ENCODE measurements at regions not wholly inside any gene's neighbourhood (a gene's known extent, or its start where the extent isn't known, plus 50 kb on each side); places are given as distances from the start of the nearest gene placed in this dataset.
"Not testable (repeated sequence)": the region's sequence is repeated elsewhere in the genome, so short reads cannot be mapped to it uniquely, and the experiment has no call there.

DNA sequence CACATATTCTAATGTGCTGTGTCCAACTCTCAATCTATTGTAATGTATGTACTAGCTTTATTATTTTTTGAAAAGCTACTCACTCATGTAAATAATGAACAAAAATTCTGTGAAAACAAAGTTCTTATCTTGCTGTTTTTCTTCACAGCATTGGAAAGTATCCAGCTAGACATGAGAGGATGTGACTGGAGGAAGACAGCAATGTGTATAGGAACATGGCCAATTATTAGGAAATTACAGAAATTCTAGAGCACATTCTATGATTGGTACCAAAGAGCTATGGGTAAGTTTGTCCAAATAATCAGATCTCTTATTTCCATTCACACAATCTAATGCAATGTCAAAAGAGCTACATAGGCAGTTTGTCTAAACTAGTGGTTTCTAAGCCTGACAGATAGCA is 1100.2 kb downstream of the FSCB start:
- no peaks in the 10 kb centered on the region for H3K4me1 Mint-ChIP-seq
- Histone ChIP-seq H4K20me1 (ENCODE audit: control insufficient read depth, insufficient read depth, low read length, poor library complexity, severe bottlenecking) (no peaks in the 10 kb centered on the region), H3K27ac (ENCODE audit: low read length in 2 of 2) (no peak overlapping the region), H3K36me3 (replicated peaks in 1 of 2; ENCODE audit: control extremely low read depth in 1 of 2, control insufficient read depth in 1 of 2, extremely low read depth in 1 of 2, insufficient read depth in 2 of 2, low read length in 1 of 2) (no peaks in the 10 kb centered on the region), H3K4me1 (ENCODE audit: control insufficient read depth in 2 of 2, insufficient read depth in 2 of 2, low read length in 2 of 2) (no peaks in the 10 kb centered on the region), H2AFZ (ENCODE audit: insufficient read depth, low read depth, low read length, poor library complexity, severe bottlenecking) (no peak overlapping the region), H3K79me2 (ENCODE audit: control insufficient read depth, insufficient read depth, low read length) (no peaks in the 10 kb centered on the region), H3K9ac (ENCODE audit: low read length) (no peak overlapping the region), H3K4me2 (replicated peaks; ENCODE audit: low read depth, low read length, poor library complexity, severe bottlenecking) (no peak overlapping the region), H3K4me3 (ENCODE audit: control extremely low read depth in 1 of 5, extremely low read depth in 1 of 5, insufficient read depth in 1 of 5, low read depth in 2 of 5, low read length in 4 of 5) (no peak overlapping the region), H3K27me3 (replicated peaks in 1 of 4; ENCODE audit: control extremely low read depth in 1 of 4, control insufficient read depth in 3 of 4, insufficient read depth in 4 of 4, low read length in 3 of 4) (no peaks in the 10 kb centered on the region), H3K9me3 (ENCODE audit: control extremely low read depth in 1 of 3, control insufficient read depth in 2 of 3, insufficient read depth in 1 of 3, low read length in 2 of 3) (peaks cover 0 to 6% (median 2%) of the 10 kb centered on the region in 3 donors)
- no peaks in the 10 kb centered on the region for H3K27me3 Mint-ChIP-seq
- TF ChIP-seq EZH2 (IDR thresholded peaks at IDR 0.05; ENCODE audit: borderline replicate concordance, insufficient read depth, low read depth, low read length, poor library complexity, severe bottlenecking), result no peak
- TF ChIP-seq, protein P1, sequence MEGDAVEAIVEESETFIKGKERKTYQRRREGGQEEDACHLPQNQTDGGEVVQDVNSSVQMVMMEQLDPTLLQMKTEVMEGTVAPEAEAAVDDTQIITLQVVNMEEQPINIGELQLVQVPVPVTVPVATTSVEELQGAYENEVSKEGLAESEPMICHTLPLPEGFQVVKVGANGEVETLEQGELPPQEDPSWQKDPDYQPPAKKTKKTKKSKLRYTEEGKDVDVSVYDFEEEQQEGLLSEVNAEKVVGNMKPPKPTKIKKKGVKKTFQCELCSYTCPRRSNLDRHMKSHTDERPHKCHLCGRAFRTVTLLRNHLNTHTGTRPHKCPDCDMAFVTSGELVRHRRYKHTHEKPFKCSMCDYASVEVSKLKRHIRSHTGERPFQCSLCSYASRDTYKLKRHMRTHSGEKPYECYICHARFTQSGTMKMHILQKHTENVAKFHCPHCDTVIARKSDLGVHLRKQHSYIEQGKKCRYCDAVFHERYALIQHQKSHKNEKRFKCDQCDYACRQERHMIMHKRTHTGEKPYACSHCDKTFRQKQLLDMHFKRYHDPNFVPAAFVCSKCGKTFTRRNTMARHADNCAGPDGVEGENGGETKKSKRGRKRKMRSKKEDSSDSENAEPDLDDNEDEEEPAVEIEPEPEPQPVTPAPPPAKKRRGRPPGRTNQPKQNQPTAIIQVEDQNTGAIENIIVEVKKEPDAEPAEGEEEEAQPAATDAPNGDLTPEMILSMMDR (IDR thresholded peaks at IDR 0.05), result no peak
- CTCF ChIA-PET, result no interaction called here
- no peaks in the 10 kb centered on the region for H3K9me3 Mint-ChIP-seq (ENCODE audit: insufficient read depth)
- H3K27ac Mint-ChIP-seq, result no peak overlapping the region
- ATAC-seq (ENCODE audit: low read depth), result no peak
- H3K4me3 Mint-ChIP-seq, result no peak overlapping the region
- no peak for DNase-seq
- intact Hi-C loops (cut with micrococcal nuclease), result no loop called here
- POLR2A ChIA-PET, result no interaction called here

DNA sequence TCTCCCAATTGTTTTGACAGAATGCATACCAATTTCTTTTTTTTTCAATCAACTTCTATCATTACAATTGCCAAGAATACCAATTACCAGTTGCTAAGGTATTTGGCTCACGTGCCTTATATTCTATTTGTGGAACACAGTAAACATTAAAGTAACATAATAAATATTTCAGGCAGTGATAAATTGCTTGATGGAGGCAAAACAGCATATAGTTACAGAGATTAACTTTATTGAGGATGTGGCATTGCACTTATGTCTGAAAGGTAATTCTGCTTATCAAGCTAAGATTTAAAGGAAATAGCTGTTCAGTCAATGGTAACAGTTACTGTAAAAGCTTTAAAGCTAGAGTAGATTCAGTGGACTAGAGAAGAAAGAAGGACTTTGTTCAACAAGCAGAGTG is 1107.8 kb downstream of the FSCB start:
- Histone ChIP-seq H3K9me3 (ENCODE audit: control extremely low read depth in 1 of 3, control insufficient read depth in 2 of 3, insufficient read depth in 1 of 3, low read length in 2 of 3) (no peaks in the 10 kb centered on the region), H3K4me2 (replicated peaks; ENCODE audit: low read depth, low read length, poor library complexity, severe bottlenecking) (no peak overlapping the region), H3K4me3 (ENCODE audit: control extremely low read depth in 1 of 5, extremely low read depth in 1 of 5, insufficient read depth in 1 of 5, low read depth in 2 of 5, low read length in 4 of 5) (no peak overlapping the region), H3K79me2 (ENCODE audit: control insufficient read depth, insufficient read depth, low read length) (no peaks in the 10 kb centered on the region), H3K36me3 (replicated peaks in 1 of 2; ENCODE audit: control extremely low read depth in 1 of 2, control insufficient read depth in 1 of 2, extremely low read depth in 1 of 2, insufficient read depth in 2 of 2, low read length in 1 of 2) (no peaks in the 10 kb centered on the region), H3K9ac (ENCODE audit: low read length) (no peak overlapping the region), H3K27ac (ENCODE audit: low read length in 2 of 2) (no peak overlapping the region), H3K27me3 (replicated peaks in 1 of 4; ENCODE audit: control extremely low read depth in 1 of 4, control insufficient read depth in 3 of 4, insufficient read depth in 4 of 4, low read length in 3 of 4) (no peaks in the 10 kb centered on the region), H4K20me1 (ENCODE audit: control insufficient read depth, insufficient read depth, low read length, poor library complexity, severe bottlenecking) (no peaks in the 10 kb centered on the region), H2AFZ (ENCODE audit: insufficient read depth, low read depth, low read length, poor library complexity, severe bottlenecking) (no peak overlapping the region), H3K4me1 (ENCODE audit: control insufficient read depth in 2 of 2, insufficient read depth in 2 of 2, low read length in 2 of 2) (no peaks in the 10 kb centered on the region)
- Mint-ChIP-seq H3K4me1 (no peaks in the 10 kb centered on the region), H3K9me3 (ENCODE audit: insufficient read depth) (no peaks in the 10 kb centered on the region), H3K27me3 (no peaks in the 10 kb centered on the region), H3K4me3 (no peak overlapping the region), H3K27ac (no peak overlapping the region)
- intact Hi-C loops (cut with micrococcal nuclease), result no loop called here
- CTCF ChIA-PET, result no interaction called here
- ATAC-seq (ENCODE audit: low read depth), result no peak
- TF ChIP-seq EZH2 (IDR thresholded peaks at IDR 0.05; ENCODE audit: borderline replicate concordance, insufficient read depth, low read depth, low read length, poor library complexity, severe bottlenecking), result no peak
- TF ChIP-seq, protein P1 (IDR thresholded peaks at IDR 0.05), result no peak
- no CpG with 5 or more reads among the region's 1 CpG for WGBS (ENCODE audit: insufficient coverage)
- no peak for DNase-seq
- POLR2A ChIA-PET, result no interaction called here

DNA sequence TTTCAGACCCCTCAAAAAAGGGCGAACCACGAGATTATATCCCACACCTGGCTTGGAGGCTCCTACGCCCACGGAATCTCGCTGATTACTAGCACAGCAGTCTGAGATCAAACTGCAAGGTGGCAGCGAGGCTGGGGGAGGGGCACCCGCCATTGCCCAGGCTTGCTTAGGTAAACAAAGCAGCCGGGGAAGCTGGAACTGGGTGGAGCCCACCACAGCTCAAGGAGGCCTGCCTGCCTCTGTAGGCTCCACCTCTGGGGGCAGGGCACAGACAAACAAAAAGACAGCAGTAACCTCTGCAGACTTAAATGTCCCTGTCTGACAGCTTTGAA is 1136.6 kb downstream of the FSCB start:
- DNase-seq; H3K9me3 Mint-ChIP-seq (ENCODE audit: insufficient read depth); H3K36me3 ChIP-seq (replicated peaks in 1 of 2; ENCODE audit: control extremely low read depth in 1 of 2, control insufficient read depth in 1 of 2, extremely low read depth in 1 of 2, insufficient read depth in 2 of 2, low read length in 1 of 2); H3K27ac ChIP-seq (ENCODE audit: low read length in 2 of 2); H3K4me3 Mint-ChIP-seq; H3K4me2 ChIP-seq (replicated peaks; ENCODE audit: low read depth, low read length, poor library complexity, severe bottlenecking); H3K79me2 ChIP-seq (ENCODE audit: control insufficient read depth, insufficient read depth, low read length); CTCF ChIA-PET; H3K9ac ChIP-seq (ENCODE audit: low read length); H3K27ac Mint-ChIP-seq; H3K4me1 ChIP-seq (ENCODE audit: control insufficient read depth in 2 of 2, insufficient read depth in 2 of 2, low read length in 2 of 2); H3K4me3 ChIP-seq (ENCODE audit: control extremely low read depth in 1 of 5, extremely low read depth in 1 of 5, insufficient read depth in 1 of 5, low read depth in 2 of 5, low read length in 4 of 5); H3K27me3 Mint-ChIP-seq; H2AFZ ChIP-seq (ENCODE audit: insufficient read depth, low read depth, low read length, poor library complexity, severe bottlenecking); H3K4me1 Mint-ChIP-seq; H3K9me3 ChIP-seq (ENCODE audit: control extremely low read depth in 1 of 3, control insufficient read depth in 2 of 3, insufficient read depth in 1 of 3, low read length in 2 of 3); intact Hi-C loops (cut with micrococcal nuclease); H4K20me1 ChIP-seq (ENCODE audit: control insufficient read depth, insufficient read depth, low read length, poor library complexity, severe bottlenecking); ATAC-seq (ENCODE audit: low read depth); POLR2A ChIA-PET; H3K27me3 ChIP-seq (replicated peaks in 1 of 4; ENCODE audit: control extremely low read depth in 1 of 4, control insufficient read depth in 3 of 4, insufficient read depth in 4 of 4, low read length in 3 of 4): not testable (repeated sequence)
- WGBS (ENCODE audit: insufficient coverage), result 84% methylated on average over 6 of the region's 8 CpGs

All from B cell (primary cell).